Right atrium auricular region (tissue), 2 donors: ENCODE measurements at regions not wholly inside any gene's neighbourhood (a gene's known extent, or its start where the extent isn't known, plus 50 kb on each side); places are given as distances from the start of the nearest gene placed in this dataset.

ENCODE experiments used
- DNase-seq: peaks from one replicate; pipeline ENCODE4 v3.0.0-alpha.2; 2019; ENCODE audit warnings: low spot score
- H3K27ac ChIP-seq, 2 donors: fragments of 200-600 bp; sonication (generic); 1 replicate in 1 of 2; 2 replicates in 1 of 2; pipeline ENCODE4 v1.5.1; 2016 to 2019
- H3K27me3 ChIP-seq, 2 donors: fragments of 200-600 bp; sonication (generic); one replicate each; pipeline versions ENCODE4 v1.5.1 to v1.6.0; 2017 to 2019
- H3K36me3 ChIP-seq: fragments of 200-600 bp; sonication (generic); one replicate; pipeline ENCODE4 v1.5.1; 2016
- H3K4me1 ChIP-seq, 2 donors: fragments of 200-600 bp; sonication (generic); one replicate each; pipeline versions ENCODE4 v1.5.1 to v1.6.0; 2017 to 2019
- H3K4me3 ChIP-seq, 2 donors: fragments of 200-600 bp; sonication (generic); 1 replicate in 1 of 2; 2 replicates in 1 of 2; pipeline ENCODE4 v1.5.1; 2017 to 2019; ENCODE audit warnings: mild to moderate bottlenecking in 1 of 2, moderate library complexity in 1 of 2
- H3K9me3 ChIP-seq, 2 donors: fragments of 200-600 bp; sonication (generic); one replicate each; pipeline ENCODE4 v1.5.1; 2019
- TF ChIP-seq, protein P1 (sequence below), 2 donors: fragments of 200-600 bp; sonication (generic); IDR thresholded peaks; one replicate each; pipeline ENCODE4 v1.5.1; 2019; ENCODE audit warnings: antibody characterized with exemption in 2 of 2

DNA sequence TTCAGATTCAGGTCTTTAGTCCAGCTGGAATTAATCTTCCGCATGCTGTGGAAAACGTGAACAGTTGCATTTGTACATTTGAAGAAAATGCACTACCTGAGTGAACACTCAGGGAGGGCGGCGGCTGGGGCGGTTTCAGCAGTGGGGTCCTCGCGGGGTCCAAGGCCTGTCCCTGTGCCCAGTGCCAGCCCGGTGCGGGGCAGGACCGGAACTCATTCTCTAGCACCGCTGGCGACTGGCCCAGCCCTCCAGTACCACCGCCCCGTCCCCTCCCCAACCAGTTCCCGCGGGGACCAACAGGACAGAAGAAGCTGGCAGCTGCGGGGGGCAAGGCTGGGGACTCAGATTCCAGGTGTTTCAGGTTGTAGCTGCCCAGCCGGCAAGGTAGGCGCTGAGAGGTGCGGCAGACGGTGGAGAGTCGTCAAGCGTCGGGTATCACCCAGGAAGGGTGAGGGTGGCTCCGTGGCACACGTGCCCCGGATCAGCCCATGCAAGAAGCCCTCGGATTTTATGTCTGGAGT is 72.2 kb upstream of the ARNT2 start:
- TF ChIP-seq, protein P1, sequence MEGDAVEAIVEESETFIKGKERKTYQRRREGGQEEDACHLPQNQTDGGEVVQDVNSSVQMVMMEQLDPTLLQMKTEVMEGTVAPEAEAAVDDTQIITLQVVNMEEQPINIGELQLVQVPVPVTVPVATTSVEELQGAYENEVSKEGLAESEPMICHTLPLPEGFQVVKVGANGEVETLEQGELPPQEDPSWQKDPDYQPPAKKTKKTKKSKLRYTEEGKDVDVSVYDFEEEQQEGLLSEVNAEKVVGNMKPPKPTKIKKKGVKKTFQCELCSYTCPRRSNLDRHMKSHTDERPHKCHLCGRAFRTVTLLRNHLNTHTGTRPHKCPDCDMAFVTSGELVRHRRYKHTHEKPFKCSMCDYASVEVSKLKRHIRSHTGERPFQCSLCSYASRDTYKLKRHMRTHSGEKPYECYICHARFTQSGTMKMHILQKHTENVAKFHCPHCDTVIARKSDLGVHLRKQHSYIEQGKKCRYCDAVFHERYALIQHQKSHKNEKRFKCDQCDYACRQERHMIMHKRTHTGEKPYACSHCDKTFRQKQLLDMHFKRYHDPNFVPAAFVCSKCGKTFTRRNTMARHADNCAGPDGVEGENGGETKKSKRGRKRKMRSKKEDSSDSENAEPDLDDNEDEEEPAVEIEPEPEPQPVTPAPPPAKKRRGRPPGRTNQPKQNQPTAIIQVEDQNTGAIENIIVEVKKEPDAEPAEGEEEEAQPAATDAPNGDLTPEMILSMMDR (IDR thresholded peaks at IDR 0.05) = no peak
- no peaks in the 10 kb centered on the region for H3K4me1 ChIP-seq
- no peak for DNase-seq
- no peak overlapping the region for H3K4me3 ChIP-seq
- no peak overlapping the region for H3K27ac ChIP-seq
- no peaks in the 10 kb centered on the region for H3K27me3 ChIP-seq
- H3K9me3 ChIP-seq = peaks cover 0 to 8% of the 10 kb centered on the region in 2 donors
- H3K36me3 ChIP-seq = no peaks in the 10 kb centered on the region

DNA sequence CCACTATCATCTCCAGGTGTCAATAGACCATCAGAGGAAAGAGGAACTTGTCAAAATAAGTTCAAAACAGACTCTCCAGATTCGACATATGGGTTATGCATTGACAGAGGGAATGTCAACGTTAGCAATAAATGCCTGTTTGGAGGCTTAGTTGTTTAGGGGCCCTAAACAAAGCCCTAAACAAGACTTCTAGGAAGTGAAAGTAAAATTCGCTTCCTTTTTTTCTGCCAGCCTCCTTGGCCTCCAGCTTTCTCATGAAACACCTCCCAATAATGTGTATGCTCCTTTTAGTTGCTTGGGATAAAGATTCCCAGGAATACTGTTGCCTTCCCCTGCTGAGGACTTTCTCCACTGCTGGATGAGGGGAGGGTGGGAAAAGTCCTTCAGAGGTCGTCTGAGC is 70.9 kb upstream of the ARNT2 start:
- Histone ChIP-seq H3K4me1 (no peaks in the 10 kb centered on the region), H3K36me3 (no peaks in the 10 kb centered on the region), H3K4me3 (no peak overlapping the region), H3K27ac (no peak overlapping the region), H3K27me3 (no peaks in the 10 kb centered on the region), H3K9me3 (peaks cover 0 to 8% of the 10 kb centered on the region in 2 donors)
- no peak for DNase-seq
- TF ChIP-seq, protein P1 (IDR thresholded peaks at IDR 0.05) = no peak

DNA sequence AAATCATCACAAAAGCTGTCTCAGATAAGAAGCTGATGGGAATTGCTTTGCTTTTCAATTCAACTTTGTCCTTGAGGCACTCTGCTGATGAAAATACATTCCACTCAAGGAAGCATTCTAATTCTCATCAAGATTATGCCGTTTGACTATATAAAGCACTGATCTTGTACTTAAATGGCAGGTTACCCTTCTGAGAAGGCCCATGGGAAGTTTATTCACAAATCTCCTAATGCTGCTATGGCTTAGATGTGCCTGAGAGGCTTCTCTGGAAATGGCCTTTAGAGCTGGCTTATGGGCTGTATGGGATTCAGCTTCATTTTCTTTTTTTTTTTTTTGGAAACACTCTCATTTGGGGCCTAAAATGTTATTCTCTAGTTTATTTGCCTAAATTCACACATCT is 69.7 kb upstream of the ARNT2 start:
- no peaks in the 10 kb centered on the region for H3K36me3 ChIP-seq
- H3K4me1 ChIP-seq = no peaks in the 10 kb centered on the region
- H3K27me3 ChIP-seq = no peaks in the 10 kb centered on the region
- DNase-seq = no peak
- H3K9me3 ChIP-seq = peaks cover 0 to 8% of the 10 kb centered on the region in 2 donors
- no peak overlapping the region for H3K27ac ChIP-seq
- H3K4me3 ChIP-seq = no peak overlapping the region
- TF ChIP-seq, protein P1 (IDR thresholded peaks at IDR 0.05) = no peak

DNA sequence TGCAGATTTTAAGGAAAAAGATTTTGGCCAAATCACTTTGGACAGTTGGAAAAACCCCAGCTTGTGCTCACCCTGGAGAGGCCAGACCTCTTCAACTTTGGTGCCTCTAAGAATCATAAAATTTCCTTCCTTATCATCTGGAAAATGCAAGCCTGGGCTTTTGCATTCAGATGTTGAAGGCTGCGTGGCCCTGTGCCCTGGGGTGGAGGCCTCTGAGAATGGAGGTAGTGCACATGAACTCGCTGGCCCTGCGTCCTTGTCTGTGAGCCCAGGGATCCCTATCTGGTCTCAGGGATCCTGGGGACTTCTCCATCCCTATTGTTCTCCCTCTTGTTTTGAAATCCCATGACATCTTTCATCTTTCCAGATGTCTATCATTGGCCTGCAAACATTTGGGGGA is 64.6 kb upstream of the ARNT2 start:
- TF ChIP-seq, protein P1 (IDR thresholded peaks at IDR 0.05) = no peak
- Histone ChIP-seq H3K4me1 (no peaks in the 10 kb centered on the region), H3K4me3 (no peak overlapping the region), H3K27me3 (no peaks in the 10 kb centered on the region), H3K27ac (no peak overlapping the region), H3K9me3 (no peaks in the 10 kb centered on the region), H3K36me3 (no peaks in the 10 kb centered on the region)
- no peak for DNase-seq

DNA sequence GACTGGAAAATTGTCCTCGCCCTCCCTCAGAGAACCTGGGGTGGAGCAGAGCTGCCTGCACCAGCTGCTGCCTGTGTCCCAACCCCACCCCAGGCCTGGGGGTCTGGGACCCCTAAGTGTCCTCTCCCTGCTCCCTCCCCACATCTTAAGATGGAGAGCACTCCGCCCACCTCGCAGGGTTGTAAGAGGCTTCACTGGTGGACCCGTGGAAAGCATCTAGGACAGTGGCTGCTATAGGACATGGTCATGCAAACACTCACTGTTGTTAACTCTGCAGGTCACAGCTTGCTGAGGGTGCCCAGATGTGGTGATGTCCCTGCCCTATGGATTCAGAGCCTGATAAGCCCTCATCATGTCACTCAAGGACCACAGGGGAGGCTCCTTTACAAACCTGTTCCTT is 62.0 kb upstream of the ARNT2 start:
- no peaks in the 10 kb centered on the region for H3K9me3 ChIP-seq
- no peaks in the 10 kb centered on the region for H3K36me3 ChIP-seq
- no peaks in the 10 kb centered on the region for H3K27me3 ChIP-seq
- no peaks in the 10 kb centered on the region for H3K4me1 ChIP-seq
- no peak overlapping the region for H3K27ac ChIP-seq
- H3K4me3 ChIP-seq = no peak overlapping the region
- TF ChIP-seq, protein P1 (IDR thresholded peaks at IDR 0.05) = no peak
- no peak for DNase-seq

DNA sequence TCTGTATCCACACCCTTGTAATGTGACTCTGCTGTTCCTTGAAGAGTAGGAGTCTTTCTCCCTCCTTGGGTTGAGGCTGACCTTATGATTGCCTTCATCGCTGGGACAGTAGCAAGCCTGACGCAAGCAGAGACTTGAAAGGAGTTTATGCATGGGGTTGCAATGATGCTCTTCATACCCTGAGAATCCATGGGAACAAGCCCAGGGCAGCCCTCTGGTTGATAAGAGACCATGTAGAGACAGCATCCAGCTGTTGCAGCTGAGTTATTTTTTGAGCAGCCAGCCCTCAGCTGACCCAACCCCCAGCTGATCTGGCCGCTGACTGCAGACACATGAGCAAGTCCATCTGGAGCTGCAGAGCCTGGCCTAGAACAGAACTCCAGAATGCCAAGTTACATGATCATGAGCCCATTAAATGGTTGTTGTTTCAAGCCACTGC is 60.6 kb upstream of the ARNT2 start:
- Histone ChIP-seq H3K9me3 (no peaks in the 10 kb centered on the region), H3K4me3 (no peak overlapping the region), H3K36me3 (no peaks in the 10 kb centered on the region), H3K27ac (no peak overlapping the region), H3K4me1 (no peaks in the 10 kb centered on the region), H3K27me3 (no peaks in the 10 kb centered on the region)
- DNase-seq = peak; percentile 77
- TF ChIP-seq, protein P1 (IDR thresholded peaks at IDR 0.05) = no peak
